ENCODE measurements at regions not wholly inside any gene's neighbourhood (a gene's known extent, or its start where the extent isn't known, plus 50 kb on each side); places are given as distances from the start of the nearest gene placed in this dataset.

DNA sequence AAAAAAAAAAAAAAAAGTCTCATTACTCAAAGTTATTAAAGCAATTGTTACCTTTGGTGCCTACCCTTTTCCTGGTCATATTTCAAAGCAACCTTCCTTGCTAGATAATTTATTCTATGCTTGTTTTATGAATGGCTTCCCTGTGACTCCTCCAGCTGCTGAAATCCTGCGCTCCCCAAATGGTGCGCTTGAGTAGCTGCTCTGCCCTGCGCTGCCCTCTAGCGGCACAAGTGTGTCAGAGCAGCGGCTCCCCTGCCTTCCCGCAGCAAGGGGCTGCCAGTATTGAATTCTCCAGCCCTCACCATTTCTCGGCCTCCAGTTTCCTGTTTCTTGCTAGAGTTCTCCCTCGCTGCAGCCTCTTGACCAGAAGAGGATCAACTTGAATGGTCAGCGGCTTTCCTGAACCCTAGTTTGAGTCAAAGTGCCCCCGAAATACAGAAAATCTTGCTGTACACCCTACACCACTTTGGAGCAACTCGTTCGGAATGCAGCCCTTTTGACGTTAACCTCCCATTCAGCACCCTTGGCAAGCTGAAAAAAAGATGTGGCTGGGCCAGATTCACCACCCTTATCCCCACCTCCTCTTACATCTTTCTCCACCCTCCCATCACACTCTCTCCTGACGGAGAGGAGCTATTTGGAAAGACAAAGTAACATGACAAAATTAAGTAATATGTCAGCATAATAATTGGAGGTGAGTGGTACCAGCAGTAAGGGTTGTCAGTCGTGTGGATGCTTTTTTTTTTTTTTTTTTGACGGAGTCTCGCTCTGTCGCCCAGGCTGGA is 60.4 kb upstream of the KLHL31 start:
- peak; percentile 63 for DNase-seq (ENCODE audit: low read depth, low spot score)
- no peak overlapping the region for H3K4me3 ChIP-seq (ENCODE audit: low read length)
- no peak overlapping the region for H3K27ac ChIP-seq (ENCODE audit: low read length)
- H3K36me3 ChIP-seq (ENCODE audit: control insufficient read depth, insufficient read depth, low read length): no peaks in the 10 kb centered on the region
- no CpG with 5 or more reads among the region's 18 CpGs for WGBS (ENCODE audit: insufficient coverage, insufficient read length)
- no peaks in the 10 kb centered on the region for H3K27me3 ChIP-seq (ENCODE audit: control insufficient read depth, insufficient read depth, low read length)
- no peaks in the 10 kb centered on the region for H3K9me3 ChIP-seq (ENCODE audit: control insufficient read depth, insufficient read depth, low read length)
- peaks cover 3% of the 10 kb centered on the region; the same call in 1 of the 2 replicates for H3K4me1 ChIP-seq (ENCODE audit: control insufficient read depth, insufficient read depth, low read length)

- H3K4me1 ChIP-seq (ENCODE audit: control insufficient read depth, insufficient read depth, low read length): peaks cover 3% of the 10 kb centered on the region; the same call in 1 of the 2 replicates
- WGBS (ENCODE audit: insufficient coverage, insufficient read length): no CpG with 5 or more reads among the region's 1 CpG
- no peak for DNase-seq (ENCODE audit: low read depth, low spot score)
- no peaks in the 10 kb centered on the region for H3K27me3 ChIP-seq (ENCODE audit: control insufficient read depth, insufficient read depth, low read length)
- H3K9me3 ChIP-seq (ENCODE audit: control insufficient read depth, insufficient read depth, low read length): no peaks in the 10 kb centered on the region
- no peaks in the 10 kb centered on the region for H3K36me3 ChIP-seq (ENCODE audit: control insufficient read depth, insufficient read depth, low read length)
- H3K4me3 ChIP-seq (ENCODE audit: low read length): no peak overlapping the region
- H3K27ac ChIP-seq (ENCODE audit: low read length): no peak overlapping the region
Observed at GRCh38 chr6:53724501-53724900, 58.9 kb upstream of the KLHL31 start.

- no peaks in the 10 kb centered on the region for H3K27me3 ChIP-seq (ENCODE audit: control insufficient read depth, insufficient read depth, low read length)
- H3K4me3 ChIP-seq (ENCODE audit: low read length): no peak overlapping the region
- H3K36me3 ChIP-seq (ENCODE audit: control insufficient read depth, insufficient read depth, low read length): no peaks in the 10 kb centered on the region
- no peak for DNase-seq (ENCODE audit: low read depth, low spot score)
- H3K27ac ChIP-seq (ENCODE audit: low read length): no peak overlapping the region
- WGBS (ENCODE audit: insufficient coverage, insufficient read length): no CpG with 5 or more reads among the region's 1 CpG
- peaks cover 3% of the 10 kb centered on the region; the same call in 1 of the 2 replicates for H3K4me1 ChIP-seq (ENCODE audit: control insufficient read depth, insufficient read depth, low read length)
- no peaks in the 10 kb centered on the region for H3K9me3 ChIP-seq (ENCODE audit: control insufficient read depth, insufficient read depth, low read length)
Observed at GRCh38 chr6:53723331-53723730, 57.8 kb upstream of the KLHL31 start.

- WGBS (ENCODE audit: insufficient coverage, insufficient read length): no CpG with 5 or more reads among the region's 2 CpGs
- Histone ChIP-seq H3K4me1 (ENCODE audit: control insufficient read depth, insufficient read depth, low read length) (peaks cover 3% of the 10 kb centered on the region; the same call in 1 of the 2 replicates), H3K27me3 (ENCODE audit: control insufficient read depth, insufficient read depth, low read length) (no peaks in the 10 kb centered on the region), H3K9me3 (ENCODE audit: control insufficient read depth, insufficient read depth, low read length) (no peaks in the 10 kb centered on the region), H3K36me3 (ENCODE audit: control insufficient read depth, insufficient read depth, low read length) (no peaks in the 10 kb centered on the region), H3K27ac (ENCODE audit: low read length) (no peak overlapping the region), H3K4me3 (ENCODE audit: low read length) (no peak overlapping the region)
- no peak for DNase-seq (ENCODE audit: low read depth, low spot score)
Observed at GRCh38 chr6:53721766-53722165, 56.2 kb upstream of the KLHL31 start.

GRCh38 chr6:53718597-53719460 is 53.3 kb upstream of the KLHL31 start:
- no CpG with 5 or more reads among the region's 9 CpGs for WGBS (ENCODE audit: insufficient coverage, insufficient read length)
- Histone ChIP-seq H3K4me1 (ENCODE audit: control insufficient read depth, insufficient read depth, low read length) (no peaks in the 10 kb centered on the region), H3K27me3 (ENCODE audit: control insufficient read depth, insufficient read depth, low read length) (no peaks in the 10 kb centered on the region), H3K27ac (ENCODE audit: low read length) (no peak overlapping the region), H3K9me3 (ENCODE audit: control insufficient read depth, insufficient read depth, low read length) (no peaks in the 10 kb centered on the region), H3K36me3 (ENCODE audit: control insufficient read depth, insufficient read depth, low read length) (no peaks in the 10 kb centered on the region), H3K4me3 (ENCODE audit: low read length) (no peak overlapping the region)
- peak; percentile 48 for DNase-seq (ENCODE audit: low read depth, low spot score)

DNA sequence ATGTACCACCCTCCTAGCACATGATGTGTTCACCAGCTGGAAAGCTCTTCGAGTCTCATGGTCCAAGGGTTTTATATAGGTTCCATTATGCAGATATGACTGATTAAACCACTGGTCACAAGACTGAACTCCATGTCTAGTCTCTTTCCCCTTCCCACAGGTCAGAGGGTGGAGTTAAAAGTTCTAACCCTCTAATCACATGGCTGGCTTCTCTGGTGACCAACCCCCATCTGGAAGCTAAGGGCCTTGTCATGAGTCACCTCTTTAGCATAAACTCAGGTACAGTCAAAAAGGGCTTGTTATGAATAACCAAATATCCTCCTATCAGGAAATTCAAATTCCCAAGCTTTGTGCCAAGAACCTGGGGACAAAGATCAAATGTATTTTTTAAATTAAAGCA is 52.0 kb upstream of the KLHL31 start:
- H3K27me3 ChIP-seq (ENCODE audit: control insufficient read depth, insufficient read depth, low read length): no peaks in the 10 kb centered on the region
- no peaks in the 10 kb centered on the region for H3K4me1 ChIP-seq (ENCODE audit: control insufficient read depth, insufficient read depth, low read length)
- no peak overlapping the region for H3K4me3 ChIP-seq (ENCODE audit: low read length)
- no peak overlapping the region for H3K27ac ChIP-seq (ENCODE audit: low read length)
- no CpG with 5 or more reads among the region's 1 CpG for WGBS (ENCODE audit: insufficient coverage, insufficient read length)
- no peak for DNase-seq (ENCODE audit: low read depth, low spot score)
- H3K36me3 ChIP-seq (ENCODE audit: control insufficient read depth, insufficient read depth, low read length): no peaks in the 10 kb centered on the region
- no peaks in the 10 kb centered on the region for H3K9me3 ChIP-seq (ENCODE audit: control insufficient read depth, insufficient read depth, low read length)

- no CpG with 5 or more reads among the region's 1 CpG for WGBS (ENCODE audit: insufficient coverage, insufficient read length)
- Histone ChIP-seq H3K27ac (ENCODE audit: low read length) (no peak overlapping the region), H3K27me3 (ENCODE audit: control insufficient read depth, insufficient read depth, low read length) (no peaks in the 10 kb centered on the region)
Observed at GRCh38 chr6:53715434-53715833, 49.9 kb upstream of the KLHL31 start.

More at GRCh38 chr6:53715434-53715833, 49.9 kb upstream of the KLHL31 start:
- no peaks in the 10 kb centered on the region for H3K36me3 ChIP-seq (ENCODE audit: control insufficient read depth, insufficient read depth, low read length)
- H3K9me3 ChIP-seq (ENCODE audit: control insufficient read depth, insufficient read depth, low read length): no peaks in the 10 kb centered on the region
- DNase-seq (ENCODE audit: low read depth, low spot score): no peak
- H3K4me3 ChIP-seq (ENCODE audit: low read length): no peak overlapping the region
- no peaks in the 10 kb centered on the region for H3K4me1 ChIP-seq (ENCODE audit: control insufficient read depth, insufficient read depth, low read length)
